UCSD-AML1 (cell line): ENCODE measurements at regions not wholly inside any gene's neighbourhood (a gene's known extent, or its start where the extent isn't known, plus 50 kb on each side); places are given as distances from the start of the nearest gene placed in this dataset.

Source experiments
- DNase-seq: peaks from one replicate; lab custom pipeline; 2025; ENCODE audit not compliant: unreplicated experiment; lab: John Stamatoyannopoulos, UW

- DNase-seq = no peak
Measured at GRCh38 chr5:121795511-121795910, 56.2 kb upstream of the FTMT start.

GRCh38 chr5:121797681-121798518 lies 53.8 kb upstream of the FTMT start:
- DNase-seq = no peak
